Tibial nerve (tissue), 4 donors: ENCODE measurements at regions not wholly inside any gene's neighbourhood (a gene's known extent, or its start where the extent isn't known, plus 50 kb on each side); places are given as distances from the start of the nearest gene placed in this dataset.
"Not testable (repeated sequence)": the region's sequence is repeated elsewhere in the genome, so short reads cannot be mapped to it uniquely, and the experiment has no call there.

ENCODE experiments used
- DNase-seq, 2 donors: peaks; one replicate each; pipeline ENCODE4 v3.0.0-alpha.2; 2019; ENCODE audit warnings: low spot score in 2 of 2
- H3K27ac ChIP-seq, 4 donors: fragments of 200-600 bp; sonication (generic) in 3 of 4; one replicate each; pipeline ENCODE4 v1.5.1; 2017 to 2019; ENCODE audit warnings: mild to moderate bottlenecking in 1 of 4
- H3K27me3 ChIP-seq, 2 donors: fragments of 200-600 bp; sonication (generic) in 1 of 2; one replicate each; pipeline versions ENCODE4 v1.5.1 to v1.6.0; 2017 to 2019
- H3K36me3 ChIP-seq, 3 donors: fragments of 200-600 bp; sonication (generic); one replicate each; pipeline ENCODE4 v1.5.1; 2018 to 2019
- H3K4me1 ChIP-seq, 4 donors: fragments of 200-600 bp; sonication (generic) in 3 of 4; one replicate each; pipeline ENCODE4 v1.5.1; 2017 to 2019
- H3K4me3 ChIP-seq, 4 donors: fragments of 200-600 bp; sonication (generic) in 3 of 4; one replicate each; pipeline ENCODE4 v1.5.1; 2017 to 2019; ENCODE audit warnings: mild to moderate bottlenecking in 1 of 4, moderate library complexity in 1 of 4
- H3K9me3 ChIP-seq, 4 donors: fragments of 200-600 bp; sonication (generic) in 3 of 4; one replicate each; pipeline ENCODE4 v1.5.1; 2017 to 2019
- CTCF ChIP-seq, 5 experiments: fragments of 200-600 bp in 3 of 5; fragments of 450-650 bp in 2 of 5; sonication (generic) in 3 of 5; IDR thresholded peaks; one replicate each; pipeline ENCODE4 v1.5.1; 2016 to 2019; ENCODE audit warnings: antibody characterized with exemption in 5 of 5, mild to moderate bottlenecking in 3 of 5, moderate library complexity in 2 of 5
- EP300 ChIP-seq, 2 donors: sonication (generic); formaldehyde crosslinking; IDR thresholded peaks; one replicate each; pipeline ENCODE4 v1.6.1; 2017; ENCODE audit warnings: antibody characterized with exemption in 2 of 2, mild to moderate bottlenecking in 1 of 2
- POLR2A ChIP-seq, 2 donors: fragments of 450-650 bp; IDR thresholded peaks; one replicate each; pipeline ENCODE4 v1.6.1; 2017; ENCODE audit warnings: antibody characterized with exemption in 2 of 2, mild to moderate bottlenecking in 2 of 2, moderate library complexity in 2 of 2
- WGBS, 2 donors: methylation state at CpG; one replicate each; pipeline ENCODE4 v1.1.5; 2018; 5-methylcytosine and 5-hydroxymethylcytosine counted together

- TF ChIP-seq CTCF (IDR thresholded peaks at IDR 0.05) (no peak), EP300 (IDR thresholded peaks at IDR 0.05) (no peak), POLR2A (IDR thresholded peaks at IDR 0.05) (no peak)
- no peak for DNase-seq
- H3K4me3 ChIP-seq, result no peak overlapping the region
- no peaks in the 10 kb centered on the region for H3K36me3 ChIP-seq
- H3K9me3 ChIP-seq, result no peaks in the 10 kb centered on the region
- H3K4me1 ChIP-seq, result no peaks in the 10 kb centered on the region
- no peak overlapping the region for H3K27ac ChIP-seq
- WGBS, 2 donors, result 88 to 90% methylated on average over 2 of the region's 2 CpGs
- no peaks in the 10 kb centered on the region for H3K27me3 ChIP-seq
Observed at GRCh38 chr4:155060419-155060818, 148.0 kb upstream of the NPY2R start.

DNA sequence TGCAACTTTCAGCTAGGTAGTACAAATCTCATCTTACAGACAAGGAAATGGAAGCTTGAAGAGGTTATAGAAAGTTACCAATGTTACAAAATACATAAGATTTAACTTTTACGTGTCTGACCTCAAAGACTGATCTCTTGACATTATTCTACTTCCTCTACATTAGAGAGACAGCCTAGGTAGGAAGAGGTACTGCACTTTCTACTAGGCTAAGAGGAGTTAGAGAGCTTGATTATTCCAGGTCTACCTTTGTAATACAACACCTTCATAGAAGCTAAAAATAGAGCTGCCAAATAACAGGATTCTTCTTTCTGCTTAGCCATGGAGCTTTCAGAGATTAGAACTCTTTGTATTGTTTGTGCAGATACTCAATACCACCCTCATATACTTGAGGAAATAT is 147.6 kb upstream of the NPY2R start:
- Histone ChIP-seq H3K4me1 (no peaks in the 10 kb centered on the region), H3K27ac (no peak overlapping the region), H3K4me3 (no peak overlapping the region), H3K27me3 (no peaks in the 10 kb centered on the region), H3K36me3 (no peaks in the 10 kb centered on the region), H3K9me3 (no peaks in the 10 kb centered on the region)
- WGBS, 2 donors, result 66 to 79% methylated on average over 1 of the region's 1 CpG
- no peak for DNase-seq
- TF ChIP-seq POLR2A (IDR thresholded peaks at IDR 0.05) (no peak), EP300 (IDR thresholded peaks at IDR 0.05) (no peak), CTCF (IDR thresholded peaks at IDR 0.05) (no peak)

DNA sequence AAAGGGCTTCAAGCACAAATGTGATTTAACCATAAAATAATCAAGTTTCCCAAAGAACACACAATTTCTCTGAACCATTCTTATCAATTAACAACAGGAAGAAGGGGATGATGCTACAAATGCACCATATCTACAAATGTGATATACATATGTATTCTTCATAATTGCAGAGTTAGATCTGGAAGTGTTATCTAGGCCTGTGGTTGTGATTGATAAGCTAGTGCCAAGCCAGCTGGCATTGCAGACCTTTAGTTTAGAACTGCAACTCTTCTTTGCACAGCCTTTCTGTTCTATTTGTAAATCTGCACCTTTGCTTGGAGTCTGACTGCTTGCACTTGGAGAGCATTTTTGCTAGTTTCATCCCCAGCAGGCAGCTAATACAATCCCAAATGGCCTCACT is 145.5 kb upstream of the NPY2R start:
- Histone ChIP-seq H3K4me1 (no peaks in the 10 kb centered on the region), H3K27ac (no peak overlapping the region), H3K27me3 (no peaks in the 10 kb centered on the region), H3K4me3 (no peak overlapping the region), H3K36me3 (no peaks in the 10 kb centered on the region), H3K9me3 (no peaks in the 10 kb centered on the region)
- DNase-seq, result no peak
- no peak for TF ChIP-seq EP300 (IDR thresholded peaks at IDR 0.05)
- TF ChIP-seq POLR2A (IDR thresholded peaks at IDR 0.05), result no peak
- no peak for TF ChIP-seq CTCF (IDR thresholded peaks at IDR 0.05)

DNA sequence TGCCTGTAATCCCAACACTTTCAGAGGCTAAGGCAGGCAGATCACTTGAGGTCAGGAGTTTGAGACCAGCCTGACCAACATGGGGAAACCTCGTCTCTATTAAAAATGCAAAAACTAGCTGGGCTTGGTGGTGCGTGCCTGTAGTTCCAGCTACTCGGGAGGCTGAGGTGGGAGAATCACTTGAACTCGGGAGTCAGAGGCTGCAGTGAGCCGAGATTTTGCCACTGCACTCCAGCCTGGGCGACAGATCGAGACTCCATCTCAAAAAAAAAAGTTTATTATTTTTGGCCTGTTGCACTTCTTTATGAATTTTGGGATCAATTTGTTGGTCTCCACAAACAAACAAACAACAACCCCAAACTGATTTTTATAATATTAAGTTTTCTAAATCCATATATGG is 143.5 kb upstream of the NPY2R start:
- 93 to 94% methylated on average over 7 of the region's 7 CpGs for WGBS, 2 donors
- not testable (repeated sequence) for H3K4me1 ChIP-seq, H3K27me3 ChIP-seq, H3K9me3 ChIP-seq, DNase-seq, H3K4me3 ChIP-seq, H3K36me3 ChIP-seq, H3K27ac ChIP-seq

- H3K9me3 ChIP-seq, result no peaks in the 10 kb centered on the region
- TF ChIP-seq EP300 (IDR thresholded peaks at IDR 0.05) (no peak), CTCF (IDR thresholded peaks at IDR 0.05) (no peak), POLR2A (IDR thresholded peaks at IDR 0.05) (no peak)
Observed at GRCh38 chr4:155066871-155067270, 141.6 kb upstream of the NPY2R start.

GRCh38 chr4:155071962-155072361 is 136.5 kb upstream of the NPY2R start:
- DNase-seq, result no peak
- H3K9me3 ChIP-seq, result no peaks in the 10 kb centered on the region
- no peak overlapping the region for H3K4me3 ChIP-seq
- TF ChIP-seq EP300 (IDR thresholded peaks at IDR 0.05), result no peak
- no peak for TF ChIP-seq POLR2A (IDR thresholded peaks at IDR 0.05)
- no peak for TF ChIP-seq CTCF (IDR thresholded peaks at IDR 0.05)
- no peaks in the 10 kb centered on the region for H3K4me1 ChIP-seq
- H3K36me3 ChIP-seq, result no peaks in the 10 kb centered on the region
- H3K27ac ChIP-seq, result no peak overlapping the region
- WGBS, 2 donors, result 93 to 98% methylated on average over 2 of the region's 2 CpGs
- no peaks in the 10 kb centered on the region for H3K27me3 ChIP-seq

More at GRCh38 chr4:155066871-155067270, 141.6 kb upstream of the NPY2R start:
- Histone ChIP-seq H3K4me3 (no peak overlapping the region), H3K27ac (no peak overlapping the region), H3K27me3 (no peaks in the 10 kb centered on the region), H3K36me3 (no peaks in the 10 kb centered on the region), H3K4me1 (no peaks in the 10 kb centered on the region)
- DNase-seq, result no peak
